Uterus (tissue), 2 donors: ENCODE measurements at regions not wholly inside any gene's neighbourhood (a gene's known extent, or its start where the extent isn't known, plus 50 kb on each side); places are given as distances from the start of the nearest gene placed in this dataset.

Experiments
- CTCF ChIP-seq, 4 experiments: fragments of 200-600 bp in 2 of 4; fragments of 450-650 bp in 2 of 4; sonication (generic) in 2 of 4; IDR thresholded peaks; one replicate each; pipeline ENCODE4 v1.5.1; 2016 to 2019; ENCODE audit warnings: antibody characterized with exemption in 4 of 4, mild to moderate bottlenecking in 2 of 4, moderate library complexity in 1 of 4
- POLR2A ChIP-seq, 2 donors: fragments of 450-650 bp; IDR thresholded peaks; one replicate each; pipeline ENCODE4 v1.6.1; 2016; ENCODE audit warnings: antibody characterized with exemption in 2 of 2, mild to moderate bottlenecking in 1 of 2, moderate library complexity in 1 of 2

- TF ChIP-seq CTCF (IDR thresholded peaks at IDR 0.05) (no peak), POLR2A (IDR thresholded peaks at IDR 0.05) (no peak)
These were observed 103.2 kb upstream of the TNS3 start for GRCh38 chr7:47685151-47685550.
